ENCODE measurements at regions not wholly inside any gene's neighbourhood (a gene's known extent, or its start where the extent isn't known, plus 50 kb on each side); places are given as distances from the start of the nearest gene placed in this dataset.

DNA sequence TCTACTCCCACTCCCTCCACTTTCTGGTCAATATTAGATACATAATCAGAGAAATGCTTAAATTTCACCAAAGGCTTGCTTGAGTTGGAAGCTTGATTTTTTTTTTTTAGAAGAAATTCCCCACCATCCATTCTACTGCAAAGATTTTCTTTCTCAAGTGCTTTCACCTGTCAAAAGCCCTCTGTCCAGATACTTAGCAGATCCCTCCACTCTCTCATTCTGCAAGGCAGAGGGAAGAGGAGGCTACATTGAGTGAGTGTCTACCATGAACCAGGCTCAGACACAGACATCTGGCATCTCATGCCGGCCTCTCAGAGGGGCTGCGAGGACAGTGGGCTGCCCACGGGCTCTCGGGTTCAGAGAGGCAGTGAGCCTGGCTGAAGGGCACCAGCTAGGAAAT lies 127.6 kb upstream of the GSC start (continued):
- TF ChIP-seq, protein P1, sequence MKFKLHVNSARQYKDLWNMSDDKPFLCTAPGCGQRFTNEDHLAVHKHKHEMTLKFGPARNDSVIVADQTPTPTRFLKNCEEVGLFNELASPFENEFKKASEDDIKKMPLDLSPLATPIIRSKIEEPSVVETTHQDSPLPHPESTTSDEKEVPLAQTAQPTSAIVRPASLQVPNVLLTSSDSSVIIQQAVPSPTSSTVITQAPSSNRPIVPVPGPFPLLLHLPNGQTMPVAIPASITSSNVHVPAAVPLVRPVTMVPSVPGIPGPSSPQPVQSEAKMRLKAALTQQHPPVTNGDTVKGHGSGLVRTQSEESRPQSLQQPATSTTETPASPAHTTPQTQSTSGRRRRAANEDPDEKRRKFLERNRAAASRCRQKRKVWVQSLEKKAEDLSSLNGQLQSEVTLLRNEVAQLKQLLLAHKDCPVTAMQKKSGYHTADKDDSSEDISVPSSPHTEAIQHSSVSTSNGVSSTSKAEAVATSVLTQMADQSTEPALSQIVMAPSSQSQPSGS (IDR thresholded peaks at IDR 0.05; ENCODE audit: low read length), result no peak
- TF ChIP-seq CREB1 (IDR thresholded peaks at IDR 0.05) (no peak), SRF (IDR thresholded peaks at IDR 0.05; ENCODE audit: low read depth, low read length) (no peak), BRCA1 (IDR thresholded peaks at IDR 0.05; ENCODE audit: low read depth, low read length) (no peak), SUZ12 (IDR thresholded peaks at IDR 0.05; ENCODE audit: low read length) (no peak), SP4 (IDR thresholded peaks at IDR 0.05; ENCODE audit: low read length) (no peak)

Measured in H1 (cell line).